H1 (cell line): ENCODE measurements at regions not wholly inside any gene's neighbourhood (a gene's known extent, or its start where the extent isn't known, plus 50 kb on each side); places are given as distances from the start of the nearest gene placed in this dataset.

ENCODE experiments used
- CHD2 ChIP-seq: IDR thresholded peaks from 2 replicates; pipeline ENCODE4 v1.6.1; 2012; ENCODE audit warnings: low read length, improper control_type of control experiment
- CTCF ChIP-seq, 3 experiments: IDR thresholded peaks; 1 replicate in 2 of 3; 2 replicates in 1 of 3; pipeline versions ENCODE4 v1.5.1 to v1.6.1; 2011; ENCODE audit warnings: low read length in 3 of 3, mild to moderate bottlenecking in 3 of 3, inconsistent platforms in 2 of 3, low read depth in 1 of 3, moderate library complexity in 1 of 3; ENCODE audit not compliant: insufficient read depth in 1 of 3; ENCODE audit errors: control extremely low read depth in 1 of 3
- E2F6 ChIP-seq: IDR thresholded peaks from 2 replicates; pipeline ENCODE4 v1.6.1; 2012; ENCODE audit warnings: inconsistent platforms
- EGR1 ChIP-seq: IDR thresholded peaks from 2 replicates; pipeline ENCODE4 v1.6.1; 2011; ENCODE audit warnings: low read depth, low read length, borderline replicate concordance
- HDAC6 ChIP-seq: IDR thresholded peaks from one replicate; pipeline ENCODE4 v1.7.1; 2012; ENCODE audit warnings: low read depth, mild to moderate bottlenecking, inconsistent platforms, low read length, moderate library complexity
- KDM5A ChIP-seq: fragments of 200-600 bp; IDR thresholded peaks from 2 replicates; pipeline ENCODE4 v1.7.1; 2012; ENCODE audit warnings: mild to moderate bottlenecking, low read length, inconsistent platforms, mixed read lengths
- MAX ChIP-seq: IDR thresholded peaks from 2 replicates; pipeline ENCODE4 v1.6.1; 2012; ENCODE audit warnings: inconsistent platforms
- RFX5 ChIP-seq: IDR thresholded peaks from 2 replicates; pipeline ENCODE4 v1.6.1; 2011; ENCODE audit warnings: low read depth, low read length, improper control_type of control experiment, borderline replicate concordance
- SIRT6 ChIP-seq: IDR thresholded peaks from one replicate; pipeline ENCODE4 v1.7.1; 2012; ENCODE audit warnings: low read length, inconsistent platforms
- SIX5 ChIP-seq: IDR thresholded peaks from 2 replicates; pipeline ENCODE4 v1.6.1; 2011; ENCODE audit warnings: mild to moderate bottlenecking, low read depth, low read length
- SP1 ChIP-seq: IDR thresholded peaks from 2 replicates; pipeline ENCODE4 v1.6.1; 2011; ENCODE audit warnings: low read depth, low read length
- SP2 ChIP-seq: IDR thresholded peaks from 2 replicates; pipeline ENCODE4 v1.6.1; 2012; ENCODE audit warnings: mild to moderate bottlenecking, low read length, inconsistent platforms

- TF ChIP-seq SP1, result no peak
- no peak for TF ChIP-seq CTCF (IDR thresholded peaks at IDR 0.05; ENCODE audit: control extremely low read depth in 1 of 3, insufficient read depth in 1 of 3, low read depth in 1 of 3, low read length in 3 of 3)
- no peak for TF ChIP-seq SP2
- TF ChIP-seq SIRT6, result no peak
- no peak for TF ChIP-seq KDM5A
- no peak for TF ChIP-seq HDAC6
- no peak for TF ChIP-seq CHD2
- TF ChIP-seq MAX, result no peak
- no peak for TF ChIP-seq RFX5
- no peak for TF ChIP-seq EGR1
- no peak for TF ChIP-seq E2F6
- no peak for TF ChIP-seq SIX5
Observed at GRCh38 chr19:27922970-27923369, 1290.0 kb downstream of the UQCRFS1 start.
